Osteoblast (primary cell): ENCODE measurements at regions not wholly inside any gene's neighbourhood (a gene's known extent, or its start where the extent isn't known, plus 50 kb on each side); places are given as distances from the start of the nearest gene placed in this dataset.

ENCODE experiments used
- DNase-seq: peaks from one replicate; pipeline ENCODE4 v3.0.0; 2011; ENCODE audit warnings: low spot score, mixed read lengths; ENCODE audit not compliant: insufficient read length; ENCODE audit errors: missing footprints
- H2AFZ ChIP-seq: 2 replicates; pipeline ENCODE4 v1.6.0; 2011; ENCODE audit warnings: mild to moderate bottlenecking, low read length
- H3K27ac ChIP-seq: 2 replicates; pipeline ENCODE4 v1.5.1; 2011; ENCODE audit warnings: mild to moderate bottlenecking, low read depth, low read length, moderate library complexity
- H3K27me3 ChIP-seq: 2 replicates; pipeline ENCODE4 v1.6.0; 2012; ENCODE audit warnings: mild to moderate bottlenecking, control low read depth, inconsistent platforms, low read length, moderate library complexity; ENCODE audit not compliant: insufficient read depth
- H3K36me3 ChIP-seq: 2 replicates; pipeline ENCODE4 v1.5.1; 2011; ENCODE audit warnings: mild to moderate bottlenecking, low read length, control low read depth, moderate library complexity; ENCODE audit not compliant: insufficient read depth
- H3K4me1 ChIP-seq: 2 replicates; pipeline ENCODE4 v1.5.1; 2011; ENCODE audit warnings: mild to moderate bottlenecking, low read length, control low read depth, moderate library complexity; ENCODE audit not compliant: insufficient read depth
- H3K4me2 ChIP-seq: 2 replicates; pipeline ENCODE4 v1.6.0; 2011; ENCODE audit warnings: mild to moderate bottlenecking, low read length; ENCODE audit not compliant: insufficient read depth
- H3K4me3 ChIP-seq: fragments of 200-600 bp; sonication (generic); 3 replicates; pipeline ENCODE4 v1.5.1; 2012; ENCODE audit warnings: mild to moderate bottlenecking, low read length, inconsistent platforms; ENCODE audit not compliant: insufficient read depth
- H3K79me2 ChIP-seq: 2 replicates; pipeline ENCODE4 v1.6.0; 2012; ENCODE audit warnings: mild to moderate bottlenecking, low read length, control low read depth, inconsistent platforms; ENCODE audit not compliant: insufficient read depth
- H3K9me3 ChIP-seq: 2 replicates; pipeline ENCODE4 v1.5.1; 2011; ENCODE audit warnings: low read depth, low read length, control low read depth
- H4K20me1 ChIP-seq: 2 replicates; pipeline ENCODE4 v1.6.0; 2012; ENCODE audit warnings: mild to moderate bottlenecking, low read length, control low read depth; ENCODE audit not compliant: insufficient read depth
- TF ChIP-seq, protein P1 (sequence below): IDR thresholded peaks from 2 replicates; pipeline ENCODE4 v1.5.1; 2011; ENCODE audit warnings: mild to moderate bottlenecking, low read depth, low read length, moderate library complexity; ENCODE audit errors: extremely low read depth

DNA sequence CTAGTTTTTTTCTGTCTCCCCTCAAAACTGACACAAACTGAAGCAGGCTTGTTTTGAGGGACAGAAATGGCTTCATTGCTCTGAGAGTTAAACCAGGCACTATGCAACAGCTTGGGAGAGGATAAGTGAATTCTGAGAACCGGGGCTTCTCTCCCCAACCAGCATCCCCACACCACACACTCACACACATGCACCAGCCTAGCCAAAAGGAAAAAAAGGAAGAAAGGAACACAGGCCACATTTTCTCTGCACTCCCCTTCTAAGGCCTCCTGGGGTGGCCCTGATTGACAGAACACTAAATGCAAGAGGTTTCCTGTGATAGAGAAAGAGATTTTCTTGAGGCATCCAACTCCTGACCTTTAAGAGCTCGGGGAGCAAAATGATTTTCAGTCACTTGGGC is 177.5 kb downstream of the TLE3 start:
- H3K4me3 ChIP-seq, result no peak overlapping the region
- no peaks in the 10 kb centered on the region for H4K20me1 ChIP-seq
- H3K79me2 ChIP-seq, result no peaks in the 10 kb centered on the region
- H3K9me3 ChIP-seq, result peaks cover 5% of the 10 kb centered on the region
- no peak for DNase-seq
- no peaks in the 10 kb centered on the region for H3K4me1 ChIP-seq
- TF ChIP-seq, protein P1, sequence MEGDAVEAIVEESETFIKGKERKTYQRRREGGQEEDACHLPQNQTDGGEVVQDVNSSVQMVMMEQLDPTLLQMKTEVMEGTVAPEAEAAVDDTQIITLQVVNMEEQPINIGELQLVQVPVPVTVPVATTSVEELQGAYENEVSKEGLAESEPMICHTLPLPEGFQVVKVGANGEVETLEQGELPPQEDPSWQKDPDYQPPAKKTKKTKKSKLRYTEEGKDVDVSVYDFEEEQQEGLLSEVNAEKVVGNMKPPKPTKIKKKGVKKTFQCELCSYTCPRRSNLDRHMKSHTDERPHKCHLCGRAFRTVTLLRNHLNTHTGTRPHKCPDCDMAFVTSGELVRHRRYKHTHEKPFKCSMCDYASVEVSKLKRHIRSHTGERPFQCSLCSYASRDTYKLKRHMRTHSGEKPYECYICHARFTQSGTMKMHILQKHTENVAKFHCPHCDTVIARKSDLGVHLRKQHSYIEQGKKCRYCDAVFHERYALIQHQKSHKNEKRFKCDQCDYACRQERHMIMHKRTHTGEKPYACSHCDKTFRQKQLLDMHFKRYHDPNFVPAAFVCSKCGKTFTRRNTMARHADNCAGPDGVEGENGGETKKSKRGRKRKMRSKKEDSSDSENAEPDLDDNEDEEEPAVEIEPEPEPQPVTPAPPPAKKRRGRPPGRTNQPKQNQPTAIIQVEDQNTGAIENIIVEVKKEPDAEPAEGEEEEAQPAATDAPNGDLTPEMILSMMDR, result no peak
- H3K4me2 ChIP-seq, result no peak overlapping the region
- no peak overlapping the region for H2AFZ ChIP-seq
- no peak overlapping the region for H3K27ac ChIP-seq
- H3K36me3 ChIP-seq, result no peaks in the 10 kb centered on the region
- H3K27me3 ChIP-seq, result peaks cover 35% of the 10 kb centered on the region

DNA sequence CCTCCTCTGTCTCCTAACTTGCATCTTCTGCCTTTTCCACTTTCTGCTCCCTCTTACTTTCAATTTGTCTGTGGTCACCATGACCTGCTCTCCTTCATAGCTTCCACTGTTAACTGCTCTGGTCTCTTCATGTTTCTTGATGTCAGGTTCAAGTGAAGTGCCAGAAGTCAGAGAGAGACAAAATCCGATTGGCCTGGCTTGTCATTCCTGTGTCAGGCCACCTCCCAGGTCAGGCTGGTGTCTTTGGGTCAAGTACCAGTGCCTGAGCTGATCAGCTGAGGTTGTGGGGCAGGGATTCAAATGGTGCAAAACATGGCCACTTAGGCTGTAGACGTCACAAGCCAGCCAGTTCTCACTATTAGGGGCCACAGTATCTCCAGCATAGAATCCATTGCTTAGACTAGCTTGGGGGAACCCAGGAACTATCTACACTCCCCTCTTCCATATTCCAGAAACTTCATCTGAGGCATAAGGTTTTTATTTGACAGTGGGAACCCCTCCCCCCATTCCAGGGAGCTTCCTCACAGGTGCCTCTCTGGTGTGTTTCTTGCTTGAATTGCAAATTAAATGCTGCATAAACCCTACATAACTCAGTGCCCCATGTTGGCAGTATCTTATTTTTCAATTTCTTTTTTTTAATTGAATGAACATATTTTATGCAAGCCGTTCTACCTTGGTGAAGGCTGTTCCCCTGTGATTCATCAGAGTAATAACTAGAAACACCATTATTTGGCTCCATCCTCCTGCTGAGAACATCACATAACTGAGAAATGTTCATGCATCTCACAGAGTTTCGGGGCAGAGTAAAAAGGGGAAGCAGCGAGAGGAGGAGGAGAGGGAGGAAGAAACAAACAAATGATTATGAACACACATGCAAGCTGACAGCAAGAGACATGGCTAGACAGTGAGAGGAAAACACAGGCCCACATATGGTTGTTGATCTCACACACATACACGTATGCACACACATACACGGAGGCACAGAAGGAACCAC is 175.8 kb downstream of the TLE3 start:
- peaks cover 31% of the 10 kb centered on the region for H3K27me3 ChIP-seq
- H3K4me1 ChIP-seq, result no peaks in the 10 kb centered on the region
- TF ChIP-seq, protein P1, result no peak
- no peak for DNase-seq
- no peaks in the 10 kb centered on the region for H4K20me1 ChIP-seq
- no peak overlapping the region for H3K4me2 ChIP-seq
- no peak overlapping the region for H2AFZ ChIP-seq
- no peak overlapping the region for H3K27ac ChIP-seq
- no peak overlapping the region for H3K4me3 ChIP-seq
- H3K79me2 ChIP-seq, result no peaks in the 10 kb centered on the region
- H3K9me3 ChIP-seq, result peaks cover 6% of the 10 kb centered on the region
- H3K36me3 ChIP-seq, result no peaks in the 10 kb centered on the region

DNA sequence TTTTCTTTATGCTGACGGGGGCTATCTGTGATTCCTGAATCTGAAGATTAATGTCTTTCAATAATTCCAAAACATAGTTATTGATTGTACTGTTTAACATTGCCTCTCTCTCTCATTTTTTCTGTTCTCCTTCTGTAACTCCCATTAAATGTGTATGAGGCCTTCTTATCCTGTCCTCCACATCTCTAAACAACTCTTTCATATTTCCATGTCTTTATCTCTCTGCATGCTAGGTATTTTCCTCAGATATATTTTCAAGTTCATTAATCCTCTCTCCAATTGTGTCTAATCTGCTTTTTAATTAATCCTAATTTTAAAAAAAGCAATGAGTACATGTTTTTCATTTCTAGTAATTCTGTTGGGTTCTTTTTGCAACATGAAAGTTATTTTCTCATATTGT is 173.2 kb downstream of the TLE3 start:
- Histone ChIP-seq H2AFZ (no peak overlapping the region), H3K4me1 (no peaks in the 10 kb centered on the region), H3K27ac (no peak overlapping the region), H3K4me2 (no peak overlapping the region), H3K4me3 (no peak overlapping the region), H3K79me2 (no peaks in the 10 kb centered on the region), H3K27me3 (peaks cover 11% of the 10 kb centered on the region), H4K20me1 (no peaks in the 10 kb centered on the region), H3K36me3 (no peaks in the 10 kb centered on the region), H3K9me3 (peaks cover 6% of the 10 kb centered on the region)
- TF ChIP-seq, protein P1, result no peak
- no peak for DNase-seq

DNA sequence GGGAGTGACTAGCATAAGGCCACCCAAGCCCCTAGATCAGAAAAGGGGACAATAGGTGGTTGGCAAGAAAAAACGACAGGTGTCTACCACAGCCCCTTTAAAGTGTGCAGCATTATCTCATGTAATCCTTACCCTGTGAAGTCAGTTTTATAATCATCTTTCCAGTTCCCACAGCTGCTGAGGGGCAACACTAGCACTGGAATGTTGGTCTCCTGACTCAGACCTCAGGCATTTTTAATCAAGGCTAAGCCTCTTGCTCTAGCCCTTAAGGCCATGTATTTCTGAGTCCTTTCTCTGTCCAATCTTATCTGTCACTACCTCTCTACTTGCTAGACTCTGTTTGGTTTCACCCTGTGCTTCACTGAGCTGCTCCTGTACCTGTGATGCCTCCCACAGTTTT is 171.7 kb downstream of the TLE3 start:
- TF ChIP-seq, protein P1, result no peak
- DNase-seq, result no peak
- H3K4me1 ChIP-seq, result no peaks in the 10 kb centered on the region
- H3K27ac ChIP-seq, result no peak overlapping the region
- H2AFZ ChIP-seq, result no peak overlapping the region
- peaks cover 16% of the 10 kb centered on the region for H3K27me3 ChIP-seq
- H3K4me3 ChIP-seq, result no peak overlapping the region
- peaks cover 6% of the 10 kb centered on the region for H3K9me3 ChIP-seq
- H3K79me2 ChIP-seq, result no peaks in the 10 kb centered on the region
- H3K36me3 ChIP-seq, result no peaks in the 10 kb centered on the region
- no peaks in the 10 kb centered on the region for H4K20me1 ChIP-seq
- H3K4me2 ChIP-seq, result no peak overlapping the region
